BLaER1 treated with 17β-estradiol and CSF1 and Interleukin-3, amounts not matched to agents 10 nM and 100 nM (cell line): ENCODE measurements at regions not wholly inside any gene's neighbourhood (a gene's known extent, or its start where the extent isn't known, plus 50 kb on each side); places are given as distances from the start of the nearest gene placed in this dataset.

Source experiments
- H3K27ac ChIP-seq, 11 experiments: shearing (Covaris generic); formaldehyde crosslinking; 2 replicates each; pipeline ENCODE4 v1.8.1; 2022
- H3K27me3 ChIP-seq, 11 experiments: shearing (Covaris generic); formaldehyde crosslinking; 2 replicates each; pipeline ENCODE4 v1.8.1; 2022
- H3K36me3 ChIP-seq, 11 experiments: shearing (Covaris generic); formaldehyde crosslinking; 2 replicates each; pipeline ENCODE4 v1.8.1; 2022
- H3K4me1 ChIP-seq, 10 experiments: shearing (Covaris generic); formaldehyde crosslinking; 2 replicates each; pipeline ENCODE4 v1.8.1; 2022
- H3K4me2 ChIP-seq, 11 experiments: shearing (Covaris generic); formaldehyde crosslinking; 2 replicates each; pipeline ENCODE4 v1.8.1; 2022
- H3K4me3 ChIP-seq, 10 experiments: shearing (Covaris generic); formaldehyde crosslinking; 2 replicates each; pipeline ENCODE4 v1.8.1; 2022
- H3K9ac ChIP-seq, 11 experiments: shearing (Covaris generic); formaldehyde crosslinking; 2 replicates each; pipeline ENCODE4 v1.8.1; 2022
- H3K9me3 ChIP-seq, 11 experiments: shearing (Covaris generic); formaldehyde crosslinking; replicated peaks in 1 of 11; 2 replicates each; pipeline ENCODE4 v1.8.1; 2022
- H4K20me1 ChIP-seq, 11 experiments: shearing (Covaris generic); formaldehyde crosslinking; 2 replicates each; pipeline ENCODE4 v1.8.1; 2022
- Cebpa-rat ChIP-seq, 11 experiments: shearing (Covaris generic); IDR thresholded peaks; 2 replicates each; pipeline ENCODE4 v1.8.1; 2022

DNA sequence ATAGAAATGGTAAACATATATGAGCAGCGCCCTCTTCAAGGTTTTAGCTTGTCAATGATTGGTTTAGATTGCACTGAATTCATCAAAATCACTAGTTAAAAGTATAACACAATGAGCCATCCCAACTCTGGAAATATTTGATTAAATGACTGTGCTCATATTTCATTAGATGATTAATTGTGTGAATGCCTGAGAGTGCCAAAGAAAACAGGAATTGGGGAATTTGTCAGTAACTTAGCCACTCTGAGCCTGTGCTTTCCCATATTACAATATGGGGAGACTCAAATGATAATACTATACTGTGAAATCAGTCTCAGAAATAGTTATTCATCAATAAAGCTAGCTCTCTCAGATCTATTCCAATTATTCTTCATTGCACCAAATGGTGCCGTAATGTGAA, 2087.6 kb upstream of the CELF4 start:
- H3K4me3 ChIP-seq, result no peak overlapping the region
- H3K27me3 ChIP-seq, result no peaks in the 10 kb centered on the region
- H3K4me1 ChIP-seq, result no peaks in the 10 kb centered on the region
- no peak overlapping the region for H3K27ac ChIP-seq
- H3K9ac ChIP-seq, result no peak overlapping the region
- H3K36me3 ChIP-seq, result no peaks in the 10 kb centered on the region
- no peak for TF ChIP-seq Cebpa-rat (IDR thresholded peaks at IDR 0.05)
- H3K9me3 ChIP-seq, result no peaks in the 10 kb centered on the region
- H3K4me2 ChIP-seq, result no peak overlapping the region
- H4K20me1 ChIP-seq, result no peaks in the 10 kb centered on the region

DNA sequence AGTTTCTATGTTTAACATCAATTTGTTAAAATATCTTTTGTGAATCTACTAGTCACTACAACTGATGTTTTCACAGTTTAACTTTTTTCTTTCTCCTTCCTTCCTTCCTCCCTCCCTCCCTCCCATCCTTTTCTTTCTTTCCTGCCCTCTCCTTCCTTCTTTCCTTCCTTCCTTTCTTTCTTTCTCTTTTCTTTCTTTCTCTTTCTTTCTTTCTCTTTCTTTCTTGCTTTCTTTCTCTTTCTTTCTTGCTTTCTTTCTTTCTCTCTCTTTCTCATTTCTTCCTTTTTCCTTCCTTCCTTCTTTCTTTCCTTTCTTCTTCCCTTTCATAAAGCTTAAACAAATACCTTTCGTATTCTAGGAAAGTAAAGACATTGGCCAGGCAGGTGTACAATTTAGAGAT, 2083.0 kb upstream of the CELF4 start:
- no peak overlapping the region for H3K27ac ChIP-seq
- H3K4me3 ChIP-seq, result no peak overlapping the region

DNA sequence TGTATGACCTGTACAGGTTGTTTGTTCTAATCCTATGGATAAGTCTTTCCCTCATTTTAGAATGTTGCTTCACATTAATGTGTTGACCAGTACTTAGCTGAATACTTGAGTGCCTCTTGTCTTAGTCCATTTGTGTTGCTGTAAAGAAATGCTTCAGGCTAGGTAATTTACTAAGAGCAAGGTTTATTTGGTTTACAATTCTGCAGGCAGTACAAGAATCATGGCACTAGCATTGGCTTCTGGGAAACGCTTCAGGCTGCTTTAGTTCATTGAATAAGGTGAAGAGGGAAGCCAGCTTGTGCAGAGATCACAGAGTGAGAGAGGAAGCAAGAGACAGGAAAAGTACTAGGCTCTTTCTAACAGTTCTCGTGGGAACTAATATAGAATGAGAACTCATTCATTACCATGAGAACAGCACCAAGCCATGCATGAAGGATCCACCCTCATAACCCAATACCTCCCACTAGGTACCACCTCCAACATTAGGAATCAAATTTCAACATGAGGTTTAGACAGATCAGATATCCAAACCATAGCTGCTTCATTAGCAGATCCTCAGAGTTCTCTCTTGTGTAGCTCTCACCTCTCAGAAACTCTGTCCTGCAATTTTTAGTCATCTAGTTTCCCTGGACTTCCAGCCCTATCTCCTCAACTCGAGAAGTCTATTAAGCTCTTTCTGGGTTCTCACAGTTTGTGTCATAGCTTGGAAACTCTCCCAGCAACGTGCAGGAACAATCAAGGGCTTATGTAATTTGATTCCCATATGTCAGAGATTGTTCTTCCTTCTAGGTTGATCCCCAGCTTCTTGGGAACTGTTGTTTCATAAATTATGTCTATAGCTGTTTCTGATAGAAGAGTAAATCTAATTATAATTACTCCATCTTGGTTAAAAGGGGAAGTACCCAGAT, 2082.3 kb upstream of the CELF4 start:
- Histone ChIP-seq H3K27ac (no peak overlapping the region), H3K9me3 (no peaks in the 10 kb centered on the region), H3K4me2 (no peak overlapping the region), H3K4me3 (no peak overlapping the region), H3K27me3 (no peaks in the 10 kb centered on the region), H3K4me1 (no peaks in the 10 kb centered on the region), H4K20me1 (no peaks in the 10 kb centered on the region), H3K9ac (no peak overlapping the region), H3K36me3 (no peaks in the 10 kb centered on the region)
- TF ChIP-seq Cebpa-rat (IDR thresholded peaks at IDR 0.05), result no peak

More for the DNA sequence above, 2083.0 kb upstream of the CELF4 start:
- H3K4me2 ChIP-seq, result no peak overlapping the region
- H3K9ac ChIP-seq, result no peak overlapping the region
- no peaks in the 10 kb centered on the region for H4K20me1 ChIP-seq
- no peaks in the 10 kb centered on the region for H3K9me3 ChIP-seq
- no peaks in the 10 kb centered on the region for H3K27me3 ChIP-seq
- TF ChIP-seq Cebpa-rat (IDR thresholded peaks at IDR 0.05), result no peak
- H3K36me3 ChIP-seq, result no peaks in the 10 kb centered on the region
- H3K4me1 ChIP-seq, result no peaks in the 10 kb centered on the region

DNA sequence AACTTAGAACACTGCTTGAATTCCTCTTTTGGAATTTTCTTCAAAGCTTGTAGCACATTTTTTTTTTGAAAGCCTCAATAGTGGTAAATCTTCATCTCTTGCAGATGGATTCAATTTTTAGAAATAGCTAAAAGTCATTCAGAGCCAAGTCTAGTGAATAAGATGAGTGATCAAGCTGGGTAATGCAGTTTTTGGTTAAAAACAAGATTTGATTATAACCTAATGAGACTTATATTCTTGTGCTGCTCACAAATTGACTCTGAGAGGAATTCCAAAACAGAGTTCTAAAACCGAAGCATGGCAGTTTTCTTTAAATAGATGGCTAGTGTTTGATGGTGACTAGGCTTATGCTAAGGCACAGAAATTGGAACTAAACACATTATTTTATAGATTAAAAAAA, 2072.6 kb upstream of the CELF4 start:
- no peak overlapping the region for H3K9ac ChIP-seq
- no peak overlapping the region for H3K4me2 ChIP-seq
- no peaks in the 10 kb centered on the region for H3K4me1 ChIP-seq
- H3K36me3 ChIP-seq, result no peaks in the 10 kb centered on the region
- no peaks in the 10 kb centered on the region for H3K27me3 ChIP-seq
- TF ChIP-seq Cebpa-rat (IDR thresholded peaks at IDR 0.05), result no peak
- H3K27ac ChIP-seq, result no peak overlapping the region
- H3K4me3 ChIP-seq, result no peak overlapping the region
- no peaks in the 10 kb centered on the region for H4K20me1 ChIP-seq
- no peaks in the 10 kb centered on the region for H3K9me3 ChIP-seq

DNA sequence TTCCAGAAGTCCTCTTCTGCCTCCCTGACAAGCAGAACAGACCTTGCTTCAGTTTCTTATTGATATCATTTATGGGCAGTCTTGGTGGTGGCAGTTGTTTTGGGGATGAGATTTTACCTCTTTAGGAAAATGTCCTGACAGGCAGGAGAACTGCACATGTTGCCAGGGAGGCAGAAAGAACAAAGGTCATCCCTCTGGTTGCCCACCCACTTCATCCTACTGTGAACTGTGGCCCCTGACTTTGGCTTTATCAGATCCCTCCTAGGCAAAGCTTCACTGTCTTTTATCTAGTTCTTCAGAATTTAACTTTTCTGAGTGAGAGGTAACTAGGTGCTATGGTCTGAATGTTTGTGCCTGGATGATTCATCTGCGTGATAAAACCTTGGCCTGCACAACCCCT, 2071.3 kb upstream of the CELF4 start:
- H3K27me3 ChIP-seq, result no peaks in the 10 kb centered on the region
- H3K9ac ChIP-seq, result no peak overlapping the region
- no peaks in the 10 kb centered on the region for H3K36me3 ChIP-seq

DNA sequence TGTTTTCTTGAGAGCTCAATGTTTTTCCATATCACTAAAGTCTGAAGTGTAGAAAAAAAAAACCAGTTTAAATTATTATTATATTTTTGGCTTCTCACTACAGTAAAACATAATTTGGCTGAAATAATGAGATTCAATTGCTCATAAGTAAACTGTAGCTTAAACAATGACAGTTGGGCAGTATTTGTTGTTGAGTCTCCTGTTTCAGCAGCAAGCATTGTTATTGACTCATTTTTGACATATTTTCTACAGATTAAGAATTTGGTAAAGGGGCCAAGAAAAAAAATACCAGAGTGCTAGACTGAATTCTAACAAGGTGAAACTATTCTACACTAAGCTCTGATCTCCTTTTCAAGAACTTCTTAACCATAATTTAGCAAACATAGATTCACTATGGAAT, 2070.4 kb upstream of the CELF4 start:
- no peak for TF ChIP-seq Cebpa-rat (IDR thresholded peaks at IDR 0.05)
- H3K4me3 ChIP-seq, result no peak overlapping the region
- H3K4me2 ChIP-seq, result no peak overlapping the region
- no peak overlapping the region for H3K9ac ChIP-seq
- no peaks in the 10 kb centered on the region for H3K27me3 ChIP-seq
- H3K27ac ChIP-seq, result no peak overlapping the region
- H3K36me3 ChIP-seq, result no peaks in the 10 kb centered on the region
- H3K4me1 ChIP-seq, result no peaks in the 10 kb centered on the region
- H3K9me3 ChIP-seq, result no peaks in the 10 kb centered on the region
- no peaks in the 10 kb centered on the region for H4K20me1 ChIP-seq

More for the DNA sequence above, 2071.3 kb upstream of the CELF4 start:
- TF ChIP-seq Cebpa-rat (IDR thresholded peaks at IDR 0.05), result no peak
- Histone ChIP-seq H4K20me1 (no peaks in the 10 kb centered on the region), H3K27ac (no peak overlapping the region), H3K4me1 (no peaks in the 10 kb centered on the region), H3K9me3 (no peaks in the 10 kb centered on the region), H3K4me3 (no peak overlapping the region), H3K4me2 (no peak overlapping the region)

DNA sequence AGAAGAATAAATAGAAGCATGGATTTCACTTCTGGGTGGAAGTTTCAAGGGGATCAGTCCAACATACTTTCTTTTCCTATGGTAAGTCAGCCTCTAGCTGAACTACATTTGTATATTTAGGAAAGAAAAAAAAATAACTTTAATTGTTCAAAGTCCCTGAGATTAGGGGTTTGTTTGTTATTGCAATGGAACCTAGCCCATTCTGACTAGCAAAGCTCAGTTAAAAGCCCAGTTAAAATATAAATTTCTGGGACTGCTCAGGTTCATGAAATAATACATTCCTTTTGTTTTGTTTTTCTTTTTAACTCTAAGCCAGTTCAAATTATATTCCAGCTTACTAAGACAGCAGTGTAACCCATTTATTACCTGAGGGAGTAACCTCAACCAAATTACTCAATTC, 2069.6 kb upstream of the CELF4 start:
- Histone ChIP-seq H3K27ac (no peak overlapping the region), H4K20me1 (no peaks in the 10 kb centered on the region), H3K27me3 (no peaks in the 10 kb centered on the region), H3K4me1 (no peaks in the 10 kb centered on the region), H3K9me3 (no peaks in the 10 kb centered on the region), H3K36me3 (no peaks in the 10 kb centered on the region), H3K4me2 (no peak overlapping the region), H3K4me3 (no peak overlapping the region), H3K9ac (no peak overlapping the region)
- no peak for TF ChIP-seq Cebpa-rat (IDR thresholded peaks at IDR 0.05)

DNA sequence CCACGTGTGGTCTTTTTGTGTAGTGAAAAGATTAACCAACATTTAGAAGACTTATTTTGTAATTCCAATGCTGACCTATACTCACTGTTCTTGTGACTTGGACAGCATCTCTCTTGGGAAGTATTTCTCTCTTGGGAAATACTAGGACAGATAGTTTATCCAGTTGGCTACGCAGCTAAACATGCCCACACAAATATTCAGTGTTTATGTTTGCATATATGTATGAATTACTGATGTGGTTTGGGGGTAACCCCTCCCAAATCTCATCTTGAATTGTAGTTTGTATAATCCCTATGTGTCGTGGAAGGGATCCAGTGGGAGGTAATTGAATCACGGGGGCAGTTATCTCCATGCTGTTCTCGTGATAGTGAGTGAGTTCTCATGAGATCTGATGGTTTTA, 2062.3 kb upstream of the CELF4 start:
- Histone ChIP-seq H3K9ac (no peak overlapping the region), H3K27me3 (no peaks in the 10 kb centered on the region), H3K9me3 (no peaks in the 10 kb centered on the region), H3K36me3 (no peaks in the 10 kb centered on the region), H3K4me3 (no peak overlapping the region), H3K27ac (no peak overlapping the region), H3K4me2 (no peak overlapping the region), H3K4me1 (no peaks in the 10 kb centered on the region), H4K20me1 (no peaks in the 10 kb centered on the region)
- no peak for TF ChIP-seq Cebpa-rat (IDR thresholded peaks at IDR 0.05)

DNA sequence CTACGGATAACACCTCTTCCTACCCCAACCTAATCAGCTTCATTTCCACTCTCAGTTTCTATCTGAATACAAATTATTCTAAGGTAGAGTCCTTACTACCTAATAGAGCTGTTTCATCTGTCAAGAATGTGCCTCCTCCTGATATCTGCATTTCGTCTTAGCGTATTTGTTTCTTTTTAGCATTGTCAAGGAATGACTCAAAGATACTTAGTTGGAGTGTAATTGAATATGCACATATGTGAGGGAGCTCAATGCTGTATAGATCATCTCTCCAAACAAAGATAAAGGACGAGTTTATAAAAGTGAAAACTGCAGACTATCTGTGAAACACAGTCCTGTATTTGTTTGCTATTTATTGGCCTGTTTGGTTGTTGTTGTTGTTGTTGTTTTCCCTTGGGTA, 2059.4 kb upstream of the CELF4 start:
- no peak overlapping the region for H3K9ac ChIP-seq
- H3K4me2 ChIP-seq, result no peak overlapping the region
- H4K20me1 ChIP-seq, result no peaks in the 10 kb centered on the region
- no peaks in the 10 kb centered on the region for H3K27me3 ChIP-seq
- H3K27ac ChIP-seq, result no peak overlapping the region
- no peaks in the 10 kb centered on the region for H3K36me3 ChIP-seq
- no peak overlapping the region for H3K4me3 ChIP-seq
- no peaks in the 10 kb centered on the region for H3K9me3 ChIP-seq
- no peak for TF ChIP-seq Cebpa-rat (IDR thresholded peaks at IDR 0.05)
- H3K4me1 ChIP-seq, result no peaks in the 10 kb centered on the region

DNA sequence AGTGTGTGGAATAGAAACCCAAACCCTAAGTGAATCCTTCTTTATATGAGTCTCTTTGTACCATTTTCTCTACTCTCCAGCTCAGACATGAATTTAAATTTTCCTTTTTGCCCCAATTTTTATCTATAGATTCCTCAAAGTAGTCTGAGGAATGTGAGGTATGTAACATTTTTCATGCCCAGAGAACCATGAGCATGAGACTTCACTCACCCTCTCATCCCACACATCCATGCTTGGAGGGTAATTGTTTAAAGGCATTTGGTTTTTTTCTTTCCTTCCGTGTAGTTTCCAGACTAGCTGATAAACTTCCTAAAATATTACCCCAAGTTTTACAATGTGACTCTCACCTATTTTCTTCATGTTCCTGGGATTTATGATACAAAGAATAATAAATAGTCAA, 2056.8 kb upstream of the CELF4 start:
- no peak for TF ChIP-seq Cebpa-rat (IDR thresholded peaks at IDR 0.05)
- Histone ChIP-seq H3K9ac (no peak overlapping the region), H4K20me1 (no peaks in the 10 kb centered on the region), H3K4me2 (no peak overlapping the region), H3K27ac (no peak overlapping the region), H3K27me3 (no peaks in the 10 kb centered on the region), H3K4me1 (no peaks in the 10 kb centered on the region), H3K9me3 (peaks cover 6 to 19% (median 14%) of the 10 kb centered on the region in 11 experiments; a peak in 14 of 22 replicates), H3K36me3 (no peaks in the 10 kb centered on the region), H3K4me3 (no peak overlapping the region)
